H9 (cell line): ENCODE measurements at regions not wholly inside any gene's neighbourhood (a gene's known extent, or its start where the extent isn't known, plus 50 kb on each side); places are given as distances from the start of the nearest gene placed in this dataset.

ENCODE experiments used
- DNase-seq: peaks from one replicate; pipeline ENCODE4 v3.0.0-alpha.2; 2017
- H2AFZ ChIP-seq: one replicate; pipeline ENCODE4 v1.6.1; 2013; ENCODE audit warnings: mild to moderate bottlenecking, low read length, control low read depth, moderate library complexity
- H2AK5ac ChIP-seq: 2 replicates; pipeline ENCODE4 v1.6.1; 2013; ENCODE audit warnings: low read length, control low read depth, mixed read lengths; ENCODE audit not compliant: insufficient read length
- H2BK120ac ChIP-seq: one replicate; pipeline ENCODE4 v1.6.1; 2013; ENCODE audit warnings: low read depth, mild to moderate bottlenecking, low read length, control low read depth, inconsistent platforms; ENCODE audit not compliant: poor library complexity, severe bottlenecking
- H2BK12ac ChIP-seq: 2 replicates; pipeline ENCODE4 v1.6.1; 2013; ENCODE audit warnings: low read length, control low read depth, mixed read lengths, low read depth; ENCODE audit not compliant: insufficient read length
- H2BK15ac ChIP-seq: 2 replicates; pipeline ENCODE4 v1.6.1; 2013; ENCODE audit warnings: low read depth, low read length, control low read depth
- H2BK20ac ChIP-seq: one replicate; pipeline ENCODE4 v1.6.1; 2013; ENCODE audit warnings: low read depth, mild to moderate bottlenecking, low read length, control low read depth, inconsistent platforms; ENCODE audit not compliant: poor library complexity, severe bottlenecking
- H2BK5ac ChIP-seq: 2 replicates; pipeline ENCODE4 v1.6.1; 2013; ENCODE audit warnings: low read length, control low read depth, mixed read lengths; ENCODE audit not compliant: insufficient read length
- H3K14ac ChIP-seq: 2 replicates; pipeline ENCODE4 v1.6.1; 2013; ENCODE audit warnings: low read length, control low read depth; ENCODE audit not compliant: insufficient read depth
- H3K18ac ChIP-seq: 2 replicates; pipeline ENCODE4 v1.6.1; 2013; ENCODE audit warnings: low read depth, mild to moderate bottlenecking, mixed read lengths, low read length, control low read depth; ENCODE audit not compliant: insufficient read length
- H3K23ac ChIP-seq: 2 replicates; pipeline ENCODE4 v1.6.1; 2013; ENCODE audit warnings: low read length, control low read depth, mixed read lengths, low read depth; ENCODE audit not compliant: insufficient read length
- H3K23me2 ChIP-seq: 2 replicates; pipeline ENCODE4 v1.6.1; 2013; ENCODE audit warnings: low read depth, mild to moderate bottlenecking, mixed read lengths, low read length, control low read depth; ENCODE audit not compliant: insufficient read length, poor library complexity, severe bottlenecking
- H3K27ac ChIP-seq: 2 replicates; pipeline ENCODE4 v1.5.1; 2013; ENCODE audit warnings: low read length, control low read depth, mixed read lengths, low read depth; ENCODE audit not compliant: insufficient read length
- H3K27me3 ChIP-seq: 2 replicates; pipeline ENCODE4 v1.6.1; 2013; ENCODE audit warnings: low read length, control low read depth, inconsistent platforms; ENCODE audit not compliant: insufficient read depth
- H3K4ac ChIP-seq: 2 replicates; pipeline ENCODE4 v1.6.1; 2013; ENCODE audit warnings: low read depth, mild to moderate bottlenecking, control low read depth, inconsistent platforms, low read length, moderate library complexity
- H3K4me1 ChIP-seq: 2 replicates; pipeline ENCODE4 v1.6.1; 2013; ENCODE audit warnings: low read length, control low read depth, inconsistent platforms; ENCODE audit not compliant: insufficient read depth
- H3K4me2 ChIP-seq: 2 replicates; pipeline ENCODE4 v1.6.1; 2013; ENCODE audit warnings: low read length, control low read depth, mixed read lengths; ENCODE audit not compliant: insufficient read length, insufficient read depth
- H3K56ac ChIP-seq: 2 replicates; pipeline ENCODE4 v1.6.1; 2013; ENCODE audit warnings: low read depth, mild to moderate bottlenecking, mixed read lengths, low read length, control low read depth; ENCODE audit not compliant: insufficient read length
- H3K79me1 ChIP-seq: 2 replicates; pipeline ENCODE4 v1.6.1; 2013; ENCODE audit warnings: low read depth, mild to moderate bottlenecking, moderate library complexity, low read length, control low read depth, inconsistent platforms; ENCODE audit not compliant: insufficient read depth, poor library complexity, severe bottlenecking
- H3K79me2 ChIP-seq: 2 replicates; pipeline ENCODE4 v1.6.1; 2013; ENCODE audit warnings: low read length, control low read depth, inconsistent platforms; ENCODE audit not compliant: insufficient read depth
- H3K9ac ChIP-seq: 2 replicates; pipeline ENCODE4 v1.6.1; 2013; ENCODE audit warnings: low read length, control low read depth, mixed read lengths; ENCODE audit not compliant: insufficient read length; ENCODE audit errors: extremely low read depth
- H3K9me3 ChIP-seq: one replicate; pipeline ENCODE4 v1.6.1; 2013; ENCODE audit warnings: low read depth, low read length, inconsistent platforms; ENCODE audit not compliant: control insufficient read depth
- H3T11ph ChIP-seq: one replicate; pipeline ENCODE4 v1.6.1; 2013; ENCODE audit warnings: mild to moderate bottlenecking, low read length, control low read depth, inconsistent platforms
- H4K20me1 ChIP-seq: one replicate; pipeline ENCODE4 v1.6.1; 2013; ENCODE audit not compliant: control insufficient read depth, insufficient read length, insufficient read depth
- H4K5ac ChIP-seq: 2 replicates; pipeline ENCODE4 v1.6.1; 2013; ENCODE audit warnings: low read depth, mild to moderate bottlenecking, mixed read lengths, low read length, control low read depth; ENCODE audit not compliant: insufficient read length
- H4K8ac ChIP-seq: replicated peaks from 2 replicates; pipeline ENCODE4 v1.6.1; 2013; ENCODE audit warnings: low read length, control low read depth, mixed read lengths, low read depth; ENCODE audit not compliant: insufficient read length
- H4K91ac ChIP-seq: 2 replicates; pipeline ENCODE4 v1.6.1; 2013; ENCODE audit warnings: low read depth, mild to moderate bottlenecking, moderate library complexity, mixed read lengths, low read length, control low read depth; ENCODE audit not compliant: insufficient read length
- H3K27ac Mint-ChIP-seq, 3 experiments: 2 replicates in 2 of 3; 3 replicates in 1 of 3; pipeline ENCODE4 v1.8.0; 2020 to 2021; ENCODE audit warnings: mixed read lengths in 3 of 3, mild to moderate bottlenecking in 1 of 3, moderate library complexity in 1 of 3
- H3K27me3 Mint-ChIP-seq: 2 replicates; pipeline ENCODE4 v1.8.0; 2021; ENCODE audit warnings: low read depth, mild to moderate bottlenecking, moderate library complexity, mixed read lengths
- H3K36me3 Mint-ChIP-seq, 3 experiments: 2 replicates in 2 of 3; 3 replicates in 1 of 3; pipeline ENCODE4 v1.8.0; 2020 to 2021; ENCODE audit warnings: low read depth in 3 of 3, mixed read lengths in 3 of 3; ENCODE audit not compliant: insufficient read depth in 1 of 3
- H3K4me1 Mint-ChIP-seq, 2 experiments: 2 replicates each; pipeline ENCODE4 v1.8.0; 2020; ENCODE audit warnings: mixed read lengths in 2 of 2
- H3K4me3 Mint-ChIP-seq, 2 experiments: 2 replicates in 1 of 2; 3 replicates in 1 of 2; pipeline ENCODE4 v1.8.0; 2020 to 2021; ENCODE audit warnings: mild to moderate bottlenecking in 2 of 2, mixed read lengths in 2 of 2, moderate library complexity in 1 of 2
- H3K9me3 Mint-ChIP-seq, 2 experiments: 2 replicates in 1 of 2; 3 replicates in 1 of 2; pipeline ENCODE4 v1.8.0; 2020; ENCODE audit warnings: mild to moderate bottlenecking in 2 of 2, mixed read lengths in 2 of 2, moderate library complexity in 1 of 2
- CTCF ChIP-seq: fragments of 200-600 bp; sonication (generic); conservative IDR thresholded peaks from 3 replicates; pipeline ENCODE4 v1.8.0; 2021; ENCODE audit warnings: antibody characterized with exemption, mild to moderate bottlenecking
- WGBS: extraction: QIAGEN DNeasy Blood & Tissue Kit; methylation state at CpG from one replicate; pipeline ENCODE4 v1.1.7; 2013; ENCODE audit warnings: missing lambda C conversion rate, low lambda C conversion rate, mixed read lengths; ENCODE audit not compliant: insufficient read length; ENCODE audit errors: extremely low coverage; 5-methylcytosine and 5-hydroxymethylcytosine counted together

GRCh38 chr14:63793376-63793775 lies 59.4 kb upstream of the SYNE2 start:
- H3K4me1 ChIP-seq: no peaks in the 10 kb centered on the region
- no peak overlapping the region for H2BK15ac ChIP-seq
- no peak overlapping the region for H3K14ac ChIP-seq
- no peak overlapping the region for H3K4me2 ChIP-seq
- H2BK20ac ChIP-seq: no peak overlapping the region
- H3K9me3 Mint-ChIP-seq: no peaks in the 10 kb centered on the region; a peak in 1 of 5 replicates
- H3K9ac ChIP-seq: no peak overlapping the region
- H3K4ac ChIP-seq: no peak overlapping the region
- no peak for TF ChIP-seq CTCF
- H3K23ac ChIP-seq: no peak overlapping the region
- H3K27me3 ChIP-seq: no peaks in the 10 kb centered on the region
- no peaks in the 10 kb centered on the region for H3K79me1 ChIP-seq
- H3K9me3 ChIP-seq: no peaks in the 10 kb centered on the region
- no peaks in the 10 kb centered on the region for H3K4me1 Mint-ChIP-seq
- no peaks in the 10 kb centered on the region for H3K36me3 Mint-ChIP-seq
- DNase-seq: no peak
- no peak overlapping the region for H3K27ac ChIP-seq
- no peak overlapping the region for H3K4me3 Mint-ChIP-seq
- H3K56ac ChIP-seq: no peak overlapping the region
- H3K23me2 ChIP-seq: no peaks in the 10 kb centered on the region
- H3K18ac ChIP-seq: no peak overlapping the region
- no peaks in the 10 kb centered on the region; the same call in 1 of the 2 replicates for H3K27me3 Mint-ChIP-seq
- H4K5ac ChIP-seq: no peak overlapping the region
- no peak overlapping the region for H2BK120ac ChIP-seq
- H3T11ph ChIP-seq: no peak overlapping the region
- WGBS: no CpG with 5 or more reads among the region's 4 CpGs
- no peak overlapping the region for H4K91ac ChIP-seq
- H3K27ac Mint-ChIP-seq: 0 out of 7 replicates have a peak overlapping the region, but pooled peaks of 1 of the 3 experiments have one; percentile 36
- H3K79me2 ChIP-seq: no peaks in the 10 kb centered on the region
- H2AK5ac ChIP-seq: no peak overlapping the region
- H4K20me1 ChIP-seq: no peaks in the 10 kb centered on the region
- H2AFZ ChIP-seq: no peak overlapping the region
- H2BK5ac ChIP-seq: no peak overlapping the region
- no peak overlapping the region for H2BK12ac ChIP-seq
- no peak overlapping the region for H4K8ac ChIP-seq
